ENCODE measurements at regions not wholly inside any gene's neighbourhood (a gene's known extent, or its start where the extent isn't known, plus 50 kb on each side); places are given as distances from the start of the nearest gene placed in this dataset.

- H3K9me3 ChIP-seq (ENCODE audit: low read length), result no peaks in the 10 kb centered on the region
- H3K4me2 ChIP-seq (ENCODE audit: low read length), result peak overlapping the region; percentile 97
- no peaks in the 10 kb centered on the region for H4K20me1 ChIP-seq (ENCODE audit: insufficient read depth, low read length)
- BruUV-seq (replicated peaks), result no TSS peak
- POLR2A ChIA-PET, result interaction anchor here (0.5 to 13.0 kb wide), 50 partner anchors 11 to 1621 kb away, joined by 3 to 307 read pairs (median 6); partner anchors contain the start of gene BTN1A1
- no peaks in the 10 kb centered on the region for H3K36me3 ChIP-seq (ENCODE audit: insufficient read depth, low read length)
- intact Hi-C loops (cut with micrococcal nuclease; ENCODE audit: unreplicated experiment), result loop anchor here (1.0 to 10.0 kb wide), 11 partner anchors 56 to 1620 kb away; a partner anchor contains a TSS
- peak overlapping the region; percentile 87 for H3K4me3 ChIP-seq (ENCODE audit: low read depth, low read length, poor library complexity, severe bottlenecking)
- H3K79me2 ChIP-seq (ENCODE audit: insufficient read depth, low read depth, low read length), result no peaks in the 10 kb centered on the region
- H3K9me2 ChIP-seq (ENCODE audit: insufficient read depth, low read length), result no peaks in the 10 kb centered on the region
- DNase-seq (ENCODE audit: low spot score), result peak; percentile 86
- CTCF ChIA-PET (ENCODE audit: unreplicated experiment), result no interaction called here
- no peak overlapping the region for H2AFZ ChIP-seq (ENCODE audit: low read length)
- TF ChIP-seq, protein P1, sequence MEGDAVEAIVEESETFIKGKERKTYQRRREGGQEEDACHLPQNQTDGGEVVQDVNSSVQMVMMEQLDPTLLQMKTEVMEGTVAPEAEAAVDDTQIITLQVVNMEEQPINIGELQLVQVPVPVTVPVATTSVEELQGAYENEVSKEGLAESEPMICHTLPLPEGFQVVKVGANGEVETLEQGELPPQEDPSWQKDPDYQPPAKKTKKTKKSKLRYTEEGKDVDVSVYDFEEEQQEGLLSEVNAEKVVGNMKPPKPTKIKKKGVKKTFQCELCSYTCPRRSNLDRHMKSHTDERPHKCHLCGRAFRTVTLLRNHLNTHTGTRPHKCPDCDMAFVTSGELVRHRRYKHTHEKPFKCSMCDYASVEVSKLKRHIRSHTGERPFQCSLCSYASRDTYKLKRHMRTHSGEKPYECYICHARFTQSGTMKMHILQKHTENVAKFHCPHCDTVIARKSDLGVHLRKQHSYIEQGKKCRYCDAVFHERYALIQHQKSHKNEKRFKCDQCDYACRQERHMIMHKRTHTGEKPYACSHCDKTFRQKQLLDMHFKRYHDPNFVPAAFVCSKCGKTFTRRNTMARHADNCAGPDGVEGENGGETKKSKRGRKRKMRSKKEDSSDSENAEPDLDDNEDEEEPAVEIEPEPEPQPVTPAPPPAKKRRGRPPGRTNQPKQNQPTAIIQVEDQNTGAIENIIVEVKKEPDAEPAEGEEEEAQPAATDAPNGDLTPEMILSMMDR (conservative IDR thresholded peaks at IDR 0.05; ENCODE audit: low read length), result 0 out of 2 replicates have a peak, but pooled peaks have one; percentile 21
- no peak for TF ChIP-seq EZH2phosphoT487 (IDR thresholded peaks at IDR 0.05; ENCODE audit: borderline replicate concordance, low read depth, low read length)
- H3K27ac ChIP-seq (ENCODE audit: low read depth, low read length, poor library complexity, severe bottlenecking), result peak overlapping the region; percentile 99
- peaks cover 46% of the 10 kb centered on the region for H3K4me1 ChIP-seq (ENCODE audit: insufficient read depth, low read length, poor library complexity, severe bottlenecking)
Measured at GRCh38 chr6:26272171-26272637, 92.8 kb upstream of the BTN3A2 start.

DNA sequence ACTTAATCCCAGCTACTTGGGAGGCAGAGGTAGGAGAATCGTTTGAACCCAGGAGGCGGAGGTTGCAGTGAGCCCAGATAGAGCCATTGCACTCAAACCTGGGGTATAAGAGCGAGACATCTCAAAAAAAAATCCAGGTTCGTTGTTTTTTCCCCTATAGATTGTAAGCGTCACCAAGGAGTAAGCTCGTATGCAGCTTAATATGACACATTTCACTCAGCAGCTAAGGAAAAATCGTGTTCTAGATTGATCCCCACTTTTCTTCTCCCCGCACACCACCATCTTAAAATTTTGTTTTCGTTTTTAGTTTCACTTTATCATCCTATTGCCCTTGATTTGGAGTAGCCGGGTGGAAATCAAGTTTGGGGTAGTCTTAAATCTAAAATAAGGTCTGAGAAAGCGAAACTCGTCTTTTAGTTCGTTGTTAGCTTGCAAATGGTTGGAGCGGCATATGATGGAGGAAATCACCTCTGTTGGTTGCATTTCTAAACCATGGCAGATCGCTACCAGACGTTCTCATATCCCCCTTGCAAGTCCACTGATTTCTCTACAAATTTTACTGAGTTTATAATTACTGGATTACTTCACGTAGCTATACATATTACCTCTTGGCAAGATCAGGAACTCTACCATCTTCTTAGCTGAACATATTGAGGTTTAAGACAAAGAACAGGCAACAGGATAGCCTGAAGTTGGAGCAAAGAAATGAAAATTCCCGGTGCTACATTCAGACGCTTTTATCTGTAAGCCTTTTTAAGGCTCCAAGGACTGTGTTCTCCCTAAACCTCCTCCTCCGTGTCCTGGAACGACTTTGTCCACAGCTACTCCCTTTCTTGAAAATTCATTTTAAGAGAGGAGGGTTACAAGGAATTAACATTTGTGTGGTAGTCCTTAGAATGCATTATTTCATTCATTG, 91.1 kb upstream of the BTN3A2 start:
- Histone ChIP-seq H2AFZ (ENCODE audit: low read length) (no peak overlapping the region; the same call in 1 of the 2 replicates), H3K27ac (ENCODE audit: low read depth, low read length, poor library complexity, severe bottlenecking) (peak overlapping the region; percentile 99), H3K4me1 (ENCODE audit: insufficient read depth, low read length, poor library complexity, severe bottlenecking) (peaks cover 41% of the 10 kb centered on the region), H3K9me3 (ENCODE audit: low read length) (no peaks in the 10 kb centered on the region), H3K36me3 (ENCODE audit: insufficient read depth, low read length) (no peaks in the 10 kb centered on the region), H3K9me2 (ENCODE audit: insufficient read depth, low read length) (no peaks in the 10 kb centered on the region), H3K4me3 (ENCODE audit: low read depth, low read length, poor library complexity, severe bottlenecking) (peak overlapping the region; percentile 87), H3K4me2 (ENCODE audit: low read length) (peak overlapping the region; percentile 99), H4K20me1 (ENCODE audit: insufficient read depth, low read length) (no peaks in the 10 kb centered on the region), H3K79me2 (ENCODE audit: insufficient read depth, low read depth, low read length) (no peaks in the 10 kb centered on the region)
- ChIA-PET POLR2A (interaction anchor here (0.6 to 13.0 kb wide), 41 partner anchors 9 to 1619 kb away, joined by 3 to 307 read pairs (median 7); partner anchors contain the start of gene BTN2A2), CTCF (ENCODE audit: unreplicated experiment) (interaction anchor here (0.6 to 1.0 kb wide), 2 partner anchors 19 to 31 kb away, joined by 4 read pairs; no protein-coding TSS in a partner anchor)
- BruUV-seq (replicated peaks), result no TSS peak
- no peak for TF ChIP-seq EZH2phosphoT487 (IDR thresholded peaks at IDR 0.05; ENCODE audit: borderline replicate concordance, low read depth, low read length)
- TF ChIP-seq, protein P1 (conservative IDR thresholded peaks at IDR 0.05; ENCODE audit: low read length), result no peak
- peak; percentile 86 for DNase-seq (ENCODE audit: low spot score)
- intact Hi-C loops (cut with micrococcal nuclease; ENCODE audit: unreplicated experiment), result loop anchor here (1.0 to 10.0 kb wide), 10 partner anchors 11 to 1618 kb away; a partner anchor contains a TSS
